ENCODE measurements at regions not wholly inside any gene's neighbourhood (a gene's known extent, or its start where the extent isn't known, plus 50 kb on each side); places are given as distances from the start of the nearest gene placed in this dataset.
"Not testable (repeated sequence)": the region's sequence is repeated elsewhere in the genome, so short reads cannot be mapped to it uniquely, and the experiment has no call there.

DNA sequence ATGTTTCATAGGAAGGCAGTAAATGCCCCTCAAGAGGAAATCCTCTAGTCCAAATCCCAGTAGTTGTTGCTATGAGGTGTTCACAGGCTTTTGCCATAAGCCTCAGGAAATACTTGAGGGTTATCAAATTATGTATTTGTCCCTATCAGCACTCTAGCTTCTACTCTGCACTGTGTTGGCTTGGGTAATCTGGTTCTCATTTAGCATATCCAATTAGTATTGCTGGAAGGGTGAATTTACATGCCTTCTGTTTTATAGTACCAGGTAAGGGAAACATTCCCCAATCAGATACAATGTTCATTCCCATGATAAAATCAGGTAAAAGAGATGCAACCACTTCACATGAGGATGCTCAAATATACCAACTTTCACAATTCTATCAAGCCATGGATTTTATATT lies 211.2 kb downstream of the S1PR1 start:
- no peak overlapping the region for H3K4me3 ChIP-seq (replicated peaks in 1 of 2; ENCODE audit: low read depth in 2 of 2, low read length in 2 of 2)
- TF ChIP-seq, protein P1, sequence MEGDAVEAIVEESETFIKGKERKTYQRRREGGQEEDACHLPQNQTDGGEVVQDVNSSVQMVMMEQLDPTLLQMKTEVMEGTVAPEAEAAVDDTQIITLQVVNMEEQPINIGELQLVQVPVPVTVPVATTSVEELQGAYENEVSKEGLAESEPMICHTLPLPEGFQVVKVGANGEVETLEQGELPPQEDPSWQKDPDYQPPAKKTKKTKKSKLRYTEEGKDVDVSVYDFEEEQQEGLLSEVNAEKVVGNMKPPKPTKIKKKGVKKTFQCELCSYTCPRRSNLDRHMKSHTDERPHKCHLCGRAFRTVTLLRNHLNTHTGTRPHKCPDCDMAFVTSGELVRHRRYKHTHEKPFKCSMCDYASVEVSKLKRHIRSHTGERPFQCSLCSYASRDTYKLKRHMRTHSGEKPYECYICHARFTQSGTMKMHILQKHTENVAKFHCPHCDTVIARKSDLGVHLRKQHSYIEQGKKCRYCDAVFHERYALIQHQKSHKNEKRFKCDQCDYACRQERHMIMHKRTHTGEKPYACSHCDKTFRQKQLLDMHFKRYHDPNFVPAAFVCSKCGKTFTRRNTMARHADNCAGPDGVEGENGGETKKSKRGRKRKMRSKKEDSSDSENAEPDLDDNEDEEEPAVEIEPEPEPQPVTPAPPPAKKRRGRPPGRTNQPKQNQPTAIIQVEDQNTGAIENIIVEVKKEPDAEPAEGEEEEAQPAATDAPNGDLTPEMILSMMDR (IDR thresholded peaks at IDR 0.05; ENCODE audit: low read depth, low read length) = no peak
- no peak for DNase-seq (ENCODE audit: low read depth in 2 of 2)

DNA sequence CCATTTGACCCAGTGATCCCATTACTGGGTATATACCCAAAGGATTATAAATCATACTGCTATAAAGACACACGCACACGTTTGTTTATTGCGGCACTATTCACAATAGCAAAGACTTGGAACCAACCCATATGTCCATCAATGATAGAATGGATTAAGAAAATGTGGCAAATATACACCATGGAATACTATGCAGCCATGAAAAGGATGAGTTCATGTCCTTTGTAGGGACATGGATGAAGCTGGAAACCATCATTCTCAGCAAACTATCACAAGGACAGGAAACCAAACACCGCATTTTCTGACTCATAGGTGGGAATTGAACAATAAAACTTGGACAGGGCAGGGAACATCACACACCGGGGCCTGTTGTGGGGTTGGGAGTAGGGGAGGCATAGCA lies 213.9 kb downstream of the S1PR1 start:
- not testable (repeated sequence) for DNase-seq (ENCODE audit: low read depth in 2 of 2); H3K4me3 ChIP-seq (replicated peaks in 1 of 2; ENCODE audit: low read depth in 2 of 2, low read length in 2 of 2)

DNA sequence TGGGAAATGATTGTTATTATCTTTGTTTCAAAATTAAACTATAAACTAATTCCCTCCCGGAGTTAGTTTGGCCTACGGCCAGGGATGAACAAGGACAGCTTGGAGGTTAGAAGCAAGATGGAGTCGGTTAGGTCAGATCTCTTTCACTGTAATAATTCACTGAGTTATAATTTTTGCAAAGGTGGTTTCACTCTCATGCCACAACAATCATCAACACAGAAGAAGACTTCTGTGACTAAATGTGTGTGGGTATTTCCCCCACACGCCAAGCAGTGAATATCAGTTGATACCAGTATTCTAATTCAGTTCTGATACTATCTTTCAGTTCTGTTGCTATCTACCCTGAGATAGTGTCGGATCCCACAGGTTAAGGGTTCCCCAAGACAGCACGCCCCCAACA lies 215.1 kb downstream of the S1PR1 start:
- no peak for DNase-seq (ENCODE audit: low read depth in 2 of 2)
- H3K4me3 ChIP-seq (replicated peaks in 1 of 2; ENCODE audit: low read depth in 2 of 2, low read length in 2 of 2) = no peak overlapping the region
- TF ChIP-seq, protein P1 (IDR thresholded peaks at IDR 0.05; ENCODE audit: low read depth, low read length) = no peak

DNA sequence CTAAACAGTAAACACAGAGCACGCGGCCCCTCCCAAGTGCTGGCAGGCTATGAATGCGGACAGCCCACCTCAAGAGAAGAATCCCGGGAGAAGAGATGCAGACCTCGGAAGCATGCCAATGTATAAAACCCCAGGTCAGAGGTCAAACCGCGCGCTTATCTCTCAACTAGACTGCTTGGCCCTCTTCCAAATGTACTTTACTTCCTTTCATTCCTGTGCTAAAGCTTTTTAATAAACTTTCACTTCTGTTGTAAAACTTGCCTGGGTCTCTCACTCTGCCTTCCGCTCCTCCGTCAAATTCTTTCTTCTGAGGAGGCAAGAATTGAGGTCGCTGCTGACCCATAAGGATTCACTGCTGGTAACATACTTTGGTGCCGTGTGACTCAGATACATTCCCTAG lies 216.0 kb downstream of the S1PR1 start:
- TF ChIP-seq, protein P1 (IDR thresholded peaks at IDR 0.05; ENCODE audit: low read depth, low read length) = no peak
- DNase-seq (ENCODE audit: low read depth in 2 of 2) = peak in 1 of 2 donors; percentile 3
- no peak overlapping the region for H3K4me3 ChIP-seq (replicated peaks in 1 of 2; ENCODE audit: low read depth in 2 of 2, low read length in 2 of 2)

DNA sequence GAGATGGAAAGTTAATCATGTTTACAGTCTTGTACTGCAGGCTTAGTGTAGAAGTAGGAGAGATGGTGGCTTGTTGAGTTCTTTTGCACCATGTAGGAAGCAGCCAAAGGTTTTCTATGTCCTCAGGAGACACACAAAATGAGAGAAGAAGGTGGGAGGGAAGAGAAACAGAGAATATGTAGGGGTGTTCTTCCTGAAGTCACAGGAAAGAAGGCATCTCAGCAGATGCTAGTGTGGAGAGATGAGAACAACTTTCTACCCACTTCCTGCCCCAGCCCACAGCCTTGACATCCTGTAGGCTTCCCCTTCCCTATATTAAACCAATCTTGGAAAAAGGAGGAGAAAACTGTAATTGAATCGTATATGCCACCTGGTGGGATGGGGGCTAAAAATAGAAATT lies 217.0 kb downstream of the S1PR1 start:
- TF ChIP-seq, protein P1 (IDR thresholded peaks at IDR 0.05; ENCODE audit: low read depth, low read length) = no peak
- no peak overlapping the region for H3K4me3 ChIP-seq (replicated peaks in 1 of 2; ENCODE audit: low read depth in 2 of 2, low read length in 2 of 2)
- no peak for DNase-seq (ENCODE audit: low read depth in 2 of 2)

DNA sequence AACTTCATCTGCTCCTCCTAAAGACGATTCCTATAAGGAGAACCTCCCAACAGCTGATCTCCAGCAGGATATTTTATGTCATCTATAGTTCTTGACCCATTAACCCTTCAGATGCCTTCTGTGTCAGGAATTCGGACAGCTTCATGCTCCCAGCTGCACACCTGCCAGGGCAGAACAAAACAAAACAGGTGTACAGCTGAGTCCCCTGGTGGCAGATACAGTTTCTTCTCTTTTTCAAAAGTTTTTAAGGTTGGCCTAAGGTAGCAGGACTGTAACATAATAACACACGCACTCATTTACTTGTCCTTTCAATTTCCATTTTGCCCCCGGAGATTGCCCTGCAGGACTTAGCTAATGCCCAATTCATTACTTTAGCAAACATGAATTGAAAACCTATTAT lies 218.3 kb downstream of the S1PR1 start:
- TF ChIP-seq, protein P1 (IDR thresholded peaks at IDR 0.05; ENCODE audit: low read depth, low read length) = no peak
- DNase-seq (ENCODE audit: low read depth in 2 of 2) = no peak
- no peak overlapping the region for H3K4me3 ChIP-seq (replicated peaks in 1 of 2; ENCODE audit: low read depth in 2 of 2, low read length in 2 of 2)

DNA sequence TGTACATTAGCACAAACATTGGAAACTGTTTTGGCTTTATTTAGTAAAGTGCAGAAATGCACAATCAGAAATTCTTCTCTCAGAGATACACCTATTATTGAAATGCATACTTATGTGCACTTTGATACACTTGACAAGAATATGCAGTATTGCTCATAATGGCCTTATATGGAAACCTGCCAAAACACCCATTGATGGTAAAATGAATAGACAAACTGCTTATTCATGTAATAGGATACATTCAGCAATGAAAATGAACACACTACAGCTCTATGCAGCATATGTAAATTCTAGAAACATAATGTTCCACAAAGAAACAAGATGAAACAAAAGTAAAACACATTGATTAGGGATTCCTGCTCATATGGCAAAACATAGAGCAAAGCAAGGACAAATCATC lies 223.9 kb downstream of the S1PR1 start:
- H3K4me3 ChIP-seq (replicated peaks in 1 of 2; ENCODE audit: low read depth in 2 of 2, low read length in 2 of 2) = no peak overlapping the region
- DNase-seq (ENCODE audit: low read depth in 2 of 2) = no peak
- TF ChIP-seq, protein P1 (IDR thresholded peaks at IDR 0.05; ENCODE audit: low read depth, low read length) = no peak

All from cardiac fibroblast (primary cell).